KBM-7 (cell line): ENCODE measurements at regions not wholly inside any gene's neighbourhood (a gene's known extent, or its start where the extent isn't known, plus 50 kb on each side); places are given as distances from the start of the nearest gene placed in this dataset.

Experiments used
- DNase-seq: peaks from one replicate; pipeline ENCODE4 v3.0.0-alpha.2; 2015
- in situ Hi-C: fragments of 300-500 bp; cut with MboI; formaldehyde crosslinking; loops from 2 replicates; pipeline ENCODE4 v1.14.3; 2020; ENCODE audit warnings: low sequenced_read_pairs, low pct_unique_long_range_greater_than_20kb, mixed read lengths

GRCh38 chr14:61196034-61196433, 85.1 kb downstream of the TMEM30B start:
- in situ Hi-C loops, result no loop called here
- DNase-seq, result no peak

- DNase-seq, result no peak
- in situ Hi-C loops, result no loop called here
Observed at GRCh38 chr14:61193476-61193875, 87.7 kb downstream of the TMEM30B start.

DNA sequence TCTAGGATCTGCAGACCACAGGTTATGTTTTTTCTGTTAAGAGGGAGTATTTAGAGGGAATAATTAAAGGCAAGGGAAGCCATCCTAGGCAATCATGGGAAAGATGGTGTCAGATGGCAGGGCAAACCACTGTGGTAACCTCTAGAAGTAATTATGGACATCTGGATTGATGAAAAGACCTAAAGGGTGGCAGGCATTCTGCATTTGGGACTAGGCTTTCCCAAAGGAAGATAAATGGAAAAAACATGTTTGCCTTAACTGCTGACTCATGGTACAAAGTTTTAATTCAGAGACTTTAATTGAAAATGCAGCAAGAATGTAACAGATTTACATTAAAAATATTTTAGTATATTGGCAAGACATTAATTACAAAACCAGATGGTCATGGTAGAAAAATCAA, 88.1 kb downstream of the TMEM30B start:
- in situ Hi-C loops, result no loop called here
- DNase-seq, result no peak

DNA sequence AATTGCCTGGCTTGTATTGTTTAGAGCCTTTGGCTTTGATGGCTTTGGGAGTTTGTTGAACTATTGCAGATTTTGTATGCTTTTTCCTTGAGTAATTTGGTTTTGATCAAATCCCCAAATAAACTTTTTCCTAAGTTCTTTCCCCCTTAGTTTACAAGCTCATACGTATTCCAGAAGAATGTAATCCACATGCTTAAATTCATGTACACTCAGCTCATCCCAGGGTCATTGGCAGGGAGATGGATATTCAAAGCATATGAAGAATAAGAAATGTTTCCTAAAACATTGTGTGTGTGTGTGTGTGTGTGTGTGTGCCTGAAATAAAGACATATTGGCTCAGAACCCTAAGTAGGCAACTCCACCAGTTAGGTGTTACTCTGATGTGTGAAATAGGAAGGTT, 89.4 kb downstream of the TMEM30B start:
- in situ Hi-C loops, result no loop called here
- no peak for DNase-seq

DNA sequence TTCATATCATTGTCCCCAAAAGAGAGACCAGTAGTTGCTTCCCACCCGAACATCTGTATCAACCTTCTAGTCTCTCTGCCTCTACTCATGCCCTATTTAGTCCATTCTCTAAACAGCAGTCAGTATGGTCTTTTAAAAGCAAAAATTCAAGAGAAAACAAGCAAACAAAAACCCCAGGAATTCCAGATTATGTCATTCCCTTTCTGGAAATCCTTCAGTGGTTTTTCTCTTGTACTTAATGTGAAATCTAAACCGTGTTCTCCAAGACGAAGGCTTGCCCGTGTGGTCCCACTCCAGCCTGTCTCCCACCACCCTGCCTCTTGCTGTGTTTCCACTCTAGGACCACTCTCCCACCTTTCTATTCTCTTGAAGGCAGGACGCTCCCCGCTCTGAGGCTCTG, 90.8 kb downstream of the TMEM30B start:
- no peak for DNase-seq
- in situ Hi-C loops, result no loop called here

DNA sequence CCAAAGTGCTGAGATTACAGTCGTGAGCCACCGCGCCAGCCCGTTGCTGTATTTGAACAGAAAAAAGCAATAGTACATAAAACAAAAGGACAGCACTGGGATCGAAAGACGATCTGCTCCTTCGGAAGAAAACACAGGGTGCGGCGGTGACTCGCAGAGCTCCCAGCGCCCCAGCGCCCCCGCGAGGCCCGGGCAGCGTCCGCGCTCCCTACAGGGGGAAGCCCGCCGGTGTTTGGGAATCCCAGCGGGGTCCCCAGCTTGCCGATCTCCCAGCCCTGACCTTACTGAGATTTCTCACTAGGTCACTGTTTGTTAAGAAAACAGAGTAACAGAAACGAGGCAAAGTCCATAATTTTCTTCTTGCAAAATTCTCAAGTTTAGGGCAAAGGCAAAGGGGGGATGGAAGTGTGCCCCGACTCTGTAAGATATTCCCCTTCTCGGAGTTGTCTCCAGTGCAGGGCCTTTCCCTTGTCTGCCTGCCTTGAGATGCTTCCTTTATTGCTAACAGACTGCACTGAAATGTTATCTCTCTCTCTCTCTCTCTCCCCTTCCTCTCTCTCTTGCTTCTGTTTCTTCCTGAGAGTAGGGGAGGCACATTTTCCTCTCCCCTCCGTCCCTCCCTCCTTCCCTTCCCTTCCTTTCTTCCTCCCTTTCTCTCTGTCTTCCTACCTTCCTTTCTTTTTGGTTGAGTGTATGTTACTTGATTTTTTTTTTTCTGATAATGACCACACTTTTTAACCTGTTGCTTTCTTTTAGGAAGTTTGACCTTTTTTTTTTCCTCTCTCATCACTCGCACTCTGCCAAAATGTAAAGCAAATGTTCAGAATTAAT, 91.9 kb downstream of the TMEM30B start:
- in situ Hi-C loops, result no loop called here
- peak; percentile 7 for DNase-seq

DNA sequence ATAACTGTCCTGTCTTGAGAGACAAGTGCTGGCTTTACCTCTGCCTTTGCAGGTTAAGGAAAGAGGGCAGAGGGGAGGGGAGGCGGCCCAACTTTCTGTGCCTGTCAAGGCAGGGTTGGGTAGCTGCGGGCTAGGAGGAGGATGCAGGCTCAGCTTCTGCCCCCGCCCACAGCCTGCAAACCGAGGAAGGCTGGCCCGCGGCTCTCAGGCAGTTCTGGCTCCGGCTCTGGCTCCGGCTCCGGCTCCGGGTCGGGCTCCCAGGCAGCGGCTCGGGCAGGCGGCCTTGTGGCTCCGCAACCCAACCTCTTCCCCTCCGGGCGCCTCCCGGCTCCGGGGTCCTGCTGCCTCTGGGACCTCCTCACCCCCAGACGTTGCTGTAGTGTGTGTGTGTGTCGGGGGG, 92.9 kb downstream of the TMEM30B start:
- in situ Hi-C loops, result no loop called here
- no peak for DNase-seq

GRCh38 chr14:61187196-61187905, 93.8 kb downstream of the TMEM30B start:
- DNase-seq, result no peak
- in situ Hi-C loops, result no loop called here

GRCh38 chr14:61186341-61187195, 94.6 kb downstream of the TMEM30B start:
- DNase-seq, result no peak
- in situ Hi-C loops, result no loop called here

GRCh38 chr14:61185534-61185933, 95.6 kb downstream of the TMEM30B start:
- in situ Hi-C loops, result no loop called here

GRCh38 chr14:61184112-61184511, 97.0 kb downstream of the TMEM30B start:
- in situ Hi-C loops, result no loop called here
- no peak for DNase-seq

More at GRCh38 chr14:61185534-61185933, 95.6 kb downstream of the TMEM30B start:
- no peak for DNase-seq

GRCh38 chr14:61183196-61183885, 97.8 kb downstream of the TMEM30B start:
- in situ Hi-C loops, result no loop called here
- no peak for DNase-seq

- in situ Hi-C loops, result no loop called here
- DNase-seq, result no peak
Observed at GRCh38 chr14:61179796-61180398, 101.2 kb downstream of the TMEM30B start.

DNA sequence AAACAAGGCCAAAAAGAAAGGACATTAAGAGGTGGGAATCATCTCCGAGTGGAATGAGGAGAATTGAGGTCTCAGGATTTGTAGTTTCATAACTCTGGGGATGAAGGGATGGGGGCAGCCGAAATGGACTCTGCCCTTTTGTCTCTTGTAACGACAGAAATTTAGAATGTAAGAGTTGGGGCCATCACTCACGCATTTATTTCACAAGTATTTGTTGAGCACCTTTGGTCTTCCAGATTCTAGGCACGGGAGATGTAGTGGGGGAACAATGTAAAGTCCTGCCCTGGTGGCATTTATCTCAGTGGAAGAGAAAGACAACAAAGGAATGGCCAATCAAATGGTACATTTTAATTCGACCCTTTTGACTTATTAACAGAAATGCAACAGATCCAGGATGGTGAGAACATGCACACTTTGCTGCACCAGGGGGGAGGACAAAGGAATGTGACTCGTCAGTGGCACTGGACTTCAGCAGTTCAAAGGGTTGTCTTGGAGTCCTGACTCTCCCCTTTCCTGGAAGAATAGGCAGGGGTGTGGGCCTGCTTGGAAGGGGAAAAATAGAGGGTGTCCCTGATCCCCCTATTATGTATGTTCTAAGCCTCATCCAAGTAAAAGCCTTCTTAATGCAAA, 102.0 kb downstream of the TMEM30B start:
- DNase-seq, result no peak
- in situ Hi-C loops, result no loop called here

GRCh38 chr14:61178226-61179060, 102.7 kb downstream of the TMEM30B start:
- in situ Hi-C loops, result no loop called here
- DNase-seq, result no peak

DNA sequence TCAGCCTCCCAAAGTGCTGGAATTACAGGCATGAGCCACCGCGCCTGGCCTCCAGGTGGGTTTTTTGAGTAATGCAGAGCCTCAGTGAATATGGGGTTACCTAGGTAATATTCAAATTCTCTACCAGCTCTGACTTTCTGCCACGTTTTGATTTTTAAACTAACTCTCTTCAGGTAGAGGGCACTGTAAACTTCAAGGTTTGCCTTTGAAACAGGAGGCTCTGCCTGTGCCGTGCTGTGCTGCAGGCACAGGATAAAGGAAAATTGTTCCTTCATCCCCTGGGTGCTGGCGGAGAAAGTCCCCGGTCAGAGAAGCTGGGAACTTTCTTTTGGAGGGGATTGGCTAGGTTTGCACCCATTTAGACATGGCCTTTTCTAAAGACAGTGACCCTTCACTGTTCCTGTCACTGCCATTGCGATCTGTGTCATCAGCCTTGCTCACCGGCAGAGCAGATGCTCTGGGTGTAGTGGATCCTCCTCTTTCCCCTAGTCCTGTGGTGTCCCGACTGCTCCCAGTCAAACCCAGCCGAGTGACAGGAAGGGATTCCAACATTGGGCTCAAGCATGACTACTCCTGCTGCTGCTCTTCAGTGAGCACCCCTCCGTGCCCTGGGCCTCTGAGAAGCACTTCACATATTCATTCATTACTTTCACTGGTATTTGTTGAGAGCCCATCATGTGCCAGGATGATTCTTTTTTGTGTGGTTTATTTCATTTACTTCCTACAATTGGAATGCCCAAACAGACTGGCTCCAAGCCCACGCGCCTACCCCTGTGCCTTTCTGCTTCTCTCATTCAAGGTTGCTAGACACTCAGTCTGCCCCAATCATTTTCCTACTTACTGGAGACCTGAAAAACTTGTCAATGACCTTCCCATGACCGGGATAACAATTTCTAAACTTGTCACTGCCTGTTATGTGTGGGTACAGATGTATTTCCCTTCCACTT, 103.6 kb downstream of the TMEM30B start:
- DNase-seq, result no peak
- in situ Hi-C loops, result no loop called here

- in situ Hi-C loops, result no loop called here
- DNase-seq, result no peak
Observed at GRCh38 chr14:61176686-61177085, 104.5 kb downstream of the TMEM30B start.
